LoVo (cell line): ENCODE measurements at regions not wholly inside any gene's neighbourhood (a gene's known extent, or its start where the extent isn't known, plus 50 kb on each side); places are given as distances from the start of the nearest gene placed in this dataset.
"Not testable (repeated sequence)": the region's sequence is repeated elsewhere in the genome, so short reads cannot be mapped to it uniquely, and the experiment has no call there.

Experiments used
- DNase-seq: peaks from one replicate; pipeline ENCODE4 v3.0.0-alpha.2; 2016; ENCODE audit warnings: low spot score

DNA sequence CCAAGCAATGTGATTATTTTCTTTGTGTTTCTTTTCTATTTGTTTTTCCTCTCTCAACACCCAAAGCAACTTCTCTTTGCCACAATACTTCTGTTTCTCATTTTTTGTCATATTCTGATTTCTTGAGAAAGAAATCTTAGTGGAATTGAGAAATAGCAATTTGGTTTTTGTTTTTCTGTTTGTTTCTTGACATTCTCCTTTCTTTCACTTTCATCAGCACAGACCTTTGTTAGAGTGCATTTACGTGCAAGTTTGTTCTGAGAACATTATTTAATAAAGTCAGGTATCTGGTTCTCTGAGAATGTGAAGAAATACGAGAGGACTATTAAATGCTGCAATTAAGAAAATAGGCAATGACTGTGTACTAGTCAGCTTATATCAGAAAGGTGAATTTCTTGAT lies 608.1 kb upstream of the AADAT start:
- no peak for DNase-seq

DNA sequence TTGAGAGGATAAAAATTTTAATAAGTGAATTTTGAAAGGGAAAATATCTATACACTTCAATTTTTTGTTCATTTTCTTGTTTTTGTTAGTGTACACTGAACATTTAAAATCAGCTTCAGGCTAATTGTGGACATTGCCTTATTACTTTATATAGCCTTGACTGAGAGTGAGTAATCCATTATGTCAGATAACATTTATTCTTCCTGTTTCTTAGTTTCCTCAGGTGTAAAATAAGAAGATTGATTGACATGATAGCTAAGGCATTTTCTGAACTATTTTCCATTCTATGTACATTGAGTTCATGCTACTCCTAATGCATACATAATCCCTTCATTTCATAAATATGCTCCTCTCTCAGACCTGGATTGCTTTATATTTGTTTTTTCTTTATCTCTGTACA lies 607.3 kb upstream of the AADAT start:
- DNase-seq, result no peak

DNA sequence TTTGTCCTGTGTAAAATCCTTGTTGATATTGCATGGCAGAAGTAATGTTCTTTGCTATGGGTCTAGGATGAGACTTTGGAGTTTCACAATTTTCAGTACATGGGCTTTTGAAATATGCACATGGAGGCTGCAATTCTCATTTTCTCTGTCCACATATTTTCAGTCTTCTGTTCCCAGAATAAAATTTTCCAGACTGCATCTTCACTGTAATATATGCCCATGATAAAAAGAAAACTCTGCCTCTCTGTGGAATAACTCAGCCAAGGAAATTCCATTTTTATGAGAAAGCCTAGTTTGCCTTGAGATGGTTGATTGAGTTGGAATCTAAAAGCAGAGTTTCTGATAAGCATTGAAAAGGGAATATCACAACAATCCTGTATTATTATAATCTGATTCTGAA lies 601.4 kb upstream of the AADAT start:
- DNase-seq, result no peak

DNA sequence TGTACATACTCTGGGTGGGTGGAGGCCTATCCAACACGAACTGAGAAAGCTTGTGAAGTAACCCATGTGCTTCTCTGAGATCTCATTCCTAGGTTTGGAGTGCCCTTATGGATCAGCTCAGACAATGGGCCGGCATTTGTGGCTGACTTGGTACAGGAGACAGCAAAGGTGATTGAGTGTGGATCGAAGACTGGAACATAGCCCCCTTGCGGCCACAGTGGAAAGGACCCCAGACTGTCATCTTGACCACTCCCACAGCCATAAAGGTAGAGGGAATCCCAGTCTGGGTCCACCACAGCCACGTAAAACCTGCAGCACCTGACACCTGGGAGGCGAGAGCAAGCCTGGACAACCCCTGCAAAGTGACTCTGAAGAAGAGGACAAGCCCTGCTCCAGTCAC lies 598.0 kb upstream of the AADAT start:
- DNase-seq, result no peak

DNA sequence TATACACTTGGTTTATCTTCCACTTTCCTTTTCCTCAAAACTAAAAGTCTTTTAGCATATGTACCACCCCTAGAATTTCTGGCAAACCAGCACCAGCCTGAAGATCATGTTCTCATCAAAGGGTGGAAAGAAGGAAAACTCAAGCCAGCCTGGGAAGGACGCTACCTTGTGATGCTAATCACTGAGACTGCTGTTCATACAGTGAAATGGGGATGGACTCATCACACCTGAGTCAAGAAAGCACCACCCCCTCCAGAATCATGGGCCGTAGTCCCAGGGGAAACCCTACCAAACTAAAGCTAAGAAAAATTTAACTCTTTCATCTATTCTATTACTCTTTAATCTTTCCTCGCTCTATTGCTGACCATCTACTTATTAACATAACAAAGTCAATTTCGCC lies 595.9 kb upstream of the AADAT start:
- not testable (repeated sequence) for DNase-seq

DNA sequence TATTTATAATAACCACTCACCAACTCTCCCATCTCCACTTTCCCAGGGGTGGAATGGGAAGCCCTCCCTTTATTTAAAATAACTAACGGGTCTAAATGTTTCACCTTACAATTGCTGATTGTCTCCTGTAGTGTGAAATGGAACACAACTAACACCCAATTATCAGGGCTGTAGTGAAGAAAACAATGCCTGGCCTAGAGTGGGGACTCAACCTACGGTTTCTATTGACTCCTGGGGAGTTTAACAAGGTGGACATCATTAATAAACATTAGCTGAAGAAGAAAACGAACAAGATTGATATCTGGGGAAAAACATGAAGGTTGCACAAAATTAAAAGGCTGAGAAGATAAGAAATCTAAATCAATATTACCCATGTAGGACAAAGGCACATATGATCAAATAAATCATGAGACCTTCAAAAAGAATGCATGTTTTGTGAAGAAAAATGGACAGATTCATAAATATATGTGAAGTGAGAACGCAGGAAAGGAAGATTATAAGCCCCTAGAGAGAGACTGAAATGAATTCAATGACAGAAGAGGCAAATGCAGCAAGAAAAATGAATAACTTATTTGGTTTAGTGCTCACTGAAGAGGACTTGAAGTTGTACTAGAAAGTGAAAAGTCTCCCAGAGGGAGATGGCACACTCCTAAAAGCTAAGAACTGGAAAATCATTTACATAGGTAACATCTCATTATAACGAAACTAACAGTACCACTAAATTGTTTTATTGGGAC lies 593.0 kb upstream of the AADAT start:
- no peak for DNase-seq

DNA sequence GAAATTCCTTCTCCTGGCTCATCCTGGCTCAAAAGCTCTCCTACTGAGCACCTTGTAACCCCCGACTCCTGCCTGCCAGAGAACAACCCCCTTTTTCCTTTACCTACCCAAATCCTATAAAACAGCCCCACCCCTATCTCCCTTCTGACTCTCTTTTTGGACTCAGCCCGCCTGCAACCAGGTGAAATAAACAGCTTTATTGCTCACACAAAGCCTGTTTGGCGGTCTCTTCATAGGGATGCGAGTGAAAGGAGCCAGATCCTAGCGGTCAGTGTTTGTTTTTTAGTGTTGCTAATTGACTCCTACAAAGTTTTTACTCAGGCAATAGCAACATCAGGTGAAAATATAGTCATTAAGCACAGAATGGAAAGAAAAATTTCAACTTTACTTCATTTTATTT lies 592.3 kb upstream of the AADAT start:
- not testable (repeated sequence) for DNase-seq

DNA sequence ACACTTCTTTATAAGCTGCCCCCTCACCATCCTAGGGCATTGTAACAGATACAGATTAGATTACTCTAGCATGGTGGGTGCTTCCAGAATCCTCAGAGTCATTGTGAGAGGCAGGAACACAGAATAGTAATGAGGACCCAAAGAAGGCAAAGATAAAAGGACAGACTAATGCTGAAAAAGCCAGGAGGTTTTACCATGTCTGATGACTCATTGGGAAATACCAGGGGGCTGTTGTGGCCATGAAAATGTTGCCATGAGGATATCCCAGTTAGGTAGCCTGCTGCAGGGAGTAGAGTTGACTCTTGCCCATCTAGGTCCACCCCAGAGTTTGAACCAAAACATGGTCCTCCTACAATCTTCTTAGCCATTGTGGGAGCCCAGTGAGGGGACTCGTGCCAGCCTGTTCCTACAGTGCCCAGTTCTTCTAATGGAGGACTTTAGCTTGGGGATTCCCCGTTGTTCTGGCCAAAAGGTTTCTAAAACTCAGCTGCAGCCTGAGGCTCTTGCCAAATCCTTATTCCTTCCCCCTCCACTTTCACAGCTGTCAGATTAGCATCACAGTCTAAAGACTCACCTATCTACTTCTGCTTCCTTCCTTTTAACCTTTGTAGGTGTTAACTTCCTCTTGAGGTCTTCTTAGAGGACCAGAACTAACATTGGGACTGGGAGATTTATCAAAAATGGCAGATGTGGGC lies 586.0 kb upstream of the AADAT start:
- no peak for DNase-seq

DNA sequence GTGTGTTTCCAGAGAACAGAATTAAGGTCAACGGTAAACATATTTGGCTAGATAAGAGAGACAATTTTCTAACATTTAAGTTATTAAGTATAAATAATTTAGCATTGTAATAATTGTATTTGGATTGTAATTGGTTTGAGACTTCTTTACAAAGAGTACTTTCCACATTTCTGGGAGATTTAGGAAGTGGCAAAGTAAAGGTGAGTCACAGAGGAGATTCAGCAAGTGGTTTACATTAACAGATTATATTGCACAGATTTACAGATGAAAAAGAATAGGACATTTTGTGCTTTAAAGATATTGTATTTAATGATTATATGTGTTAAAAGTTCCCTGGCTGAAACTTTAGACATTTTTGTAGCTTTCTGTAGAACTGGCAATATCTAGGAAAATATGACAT lies 584.4 kb upstream of the AADAT start:
- DNase-seq, result no peak

DNA sequence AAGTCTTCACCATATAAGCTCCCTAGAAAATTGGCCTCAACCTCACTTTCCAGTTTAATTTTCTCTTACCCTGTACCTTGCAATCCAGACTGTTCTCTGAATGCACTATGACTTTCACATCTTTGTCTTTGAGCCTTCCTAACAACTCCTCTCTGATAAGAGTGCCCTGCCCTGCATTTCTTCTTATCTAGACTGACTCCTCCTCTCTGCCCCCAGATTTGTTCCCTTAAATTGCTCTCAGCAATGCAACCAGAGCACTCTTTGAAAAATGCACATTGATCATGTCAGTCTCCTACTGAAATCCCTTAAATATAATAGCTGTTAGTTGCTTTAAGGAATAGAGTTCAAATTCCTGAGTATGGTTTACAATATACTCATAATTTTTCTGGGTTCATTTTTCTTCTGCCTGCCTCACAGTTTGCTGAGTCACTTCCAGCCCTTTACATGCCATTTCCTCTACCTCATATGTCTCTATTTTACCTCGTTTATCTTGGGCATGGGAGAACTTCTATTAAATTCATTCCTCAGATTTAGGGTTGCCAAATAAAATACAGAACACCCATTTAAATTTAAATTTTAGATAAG lies 582.7 kb upstream of the AADAT start:
- no peak for DNase-seq

DNA sequence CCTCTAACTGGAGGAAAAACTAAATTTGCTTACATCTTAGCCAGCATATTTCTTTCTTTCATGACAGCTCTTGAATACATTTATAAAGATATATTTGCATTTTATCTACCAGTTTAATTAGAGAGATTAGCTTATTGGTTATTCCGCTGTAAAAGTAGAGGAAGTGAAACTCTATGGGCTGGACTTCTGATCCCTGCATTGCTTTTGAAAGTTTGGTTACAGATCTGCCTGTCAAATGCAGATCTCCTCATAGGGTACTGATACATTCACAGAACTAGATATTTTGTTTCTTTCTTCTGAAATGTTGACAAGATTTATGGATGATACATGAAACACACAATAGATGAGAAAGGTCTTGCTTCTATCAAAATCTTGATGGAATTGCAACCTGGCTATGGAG lies 581.4 kb upstream of the AADAT start:
- no peak for DNase-seq

DNA sequence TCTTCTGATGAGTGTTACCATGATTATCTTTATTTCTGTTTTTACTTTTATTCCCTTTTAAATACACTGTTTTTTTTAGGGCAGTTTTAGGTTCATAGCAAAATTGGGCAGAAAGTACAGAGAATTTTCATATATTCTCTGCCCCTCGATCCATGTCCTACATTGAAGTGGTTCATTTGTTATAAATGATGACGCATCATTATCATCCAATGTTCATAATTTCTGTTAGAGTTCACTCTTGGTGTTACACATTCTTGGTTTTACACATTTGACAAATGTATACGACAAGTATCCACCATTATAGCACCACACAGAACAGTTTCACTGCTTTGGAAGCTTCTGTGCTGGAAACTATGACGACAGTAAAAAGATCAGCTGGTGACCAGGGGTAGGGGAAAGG lies 578.1 kb upstream of the AADAT start:
- no peak for DNase-seq

DNA sequence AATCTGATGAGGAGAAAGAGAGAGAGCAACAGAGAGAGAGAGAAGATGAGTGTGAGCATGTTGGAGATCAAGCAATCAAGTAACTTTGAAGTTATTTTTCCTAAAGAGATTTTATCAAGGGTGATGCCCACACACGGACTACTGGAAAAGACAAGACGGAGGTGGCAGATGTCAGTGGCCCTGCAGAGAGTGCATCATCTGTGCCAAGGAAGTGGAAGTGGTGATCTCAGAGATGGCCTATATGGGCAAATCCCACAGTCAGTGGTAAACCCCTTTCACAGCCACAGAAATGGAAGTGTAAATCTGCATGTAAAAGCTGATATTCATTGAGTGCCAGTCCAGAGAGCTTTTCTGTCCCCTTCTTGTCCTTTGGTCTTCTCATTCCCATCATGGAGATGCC lies 577.2 kb upstream of the AADAT start:
- DNase-seq, result no peak

DNA sequence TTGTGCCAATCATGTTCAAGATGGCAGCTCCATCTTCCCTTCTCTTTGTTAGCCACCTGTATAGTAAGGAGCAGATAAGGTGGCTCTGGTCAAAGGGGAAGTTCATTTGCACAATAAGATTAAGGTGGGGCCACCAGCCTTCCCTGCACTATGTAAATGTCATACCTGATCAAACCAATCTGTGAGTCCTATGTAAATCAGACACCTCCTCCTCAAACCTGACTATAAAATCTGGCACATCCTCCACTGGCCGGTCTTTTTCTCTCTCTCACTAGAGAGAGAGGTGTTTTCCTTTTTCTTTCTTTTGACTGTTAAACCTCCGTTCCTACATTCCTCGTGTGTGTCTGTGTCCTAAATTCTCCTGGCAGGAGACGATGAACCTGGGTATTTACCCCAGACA lies 572.5 kb upstream of the AADAT start:
- DNase-seq, result no peak

DNA sequence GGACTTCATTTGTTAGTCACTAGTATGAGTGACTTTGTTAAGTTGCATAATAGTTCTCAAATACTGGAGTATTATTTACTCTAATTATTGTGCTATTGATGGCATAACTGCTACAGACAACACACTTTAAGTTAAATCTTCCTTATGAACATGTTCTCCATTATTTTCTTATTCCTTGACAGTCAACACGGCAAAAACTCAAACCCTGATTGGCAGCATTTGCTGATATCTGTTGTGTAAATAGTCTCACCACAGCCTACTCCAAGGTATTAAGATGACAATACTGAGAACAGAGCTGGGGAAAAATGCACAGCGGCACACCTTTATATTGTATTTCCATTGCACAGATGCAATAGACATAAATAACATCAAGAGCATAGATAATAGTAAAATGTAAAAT lies 568.0 kb upstream of the AADAT start:
- no peak for DNase-seq

DNA sequence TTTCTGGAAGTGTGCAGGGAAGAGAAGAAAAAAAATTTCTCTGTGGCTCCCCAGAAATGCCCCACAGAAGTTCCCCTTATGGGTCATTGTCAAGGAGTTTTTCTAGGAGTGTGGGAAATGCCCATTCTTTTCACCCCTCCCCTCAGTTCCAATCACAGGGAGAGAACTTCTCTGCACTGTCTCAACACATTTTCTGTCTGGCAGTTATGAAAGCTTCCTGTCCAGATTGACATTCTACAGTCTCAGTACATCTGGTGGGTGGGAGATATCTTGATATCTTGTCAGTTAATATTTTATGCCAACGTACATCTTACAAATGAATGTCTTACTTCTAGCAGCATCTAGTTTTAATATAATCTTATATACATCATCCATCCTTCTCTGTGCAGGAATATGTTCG lies 566.8 kb upstream of the AADAT start:
- no peak for DNase-seq

DNA sequence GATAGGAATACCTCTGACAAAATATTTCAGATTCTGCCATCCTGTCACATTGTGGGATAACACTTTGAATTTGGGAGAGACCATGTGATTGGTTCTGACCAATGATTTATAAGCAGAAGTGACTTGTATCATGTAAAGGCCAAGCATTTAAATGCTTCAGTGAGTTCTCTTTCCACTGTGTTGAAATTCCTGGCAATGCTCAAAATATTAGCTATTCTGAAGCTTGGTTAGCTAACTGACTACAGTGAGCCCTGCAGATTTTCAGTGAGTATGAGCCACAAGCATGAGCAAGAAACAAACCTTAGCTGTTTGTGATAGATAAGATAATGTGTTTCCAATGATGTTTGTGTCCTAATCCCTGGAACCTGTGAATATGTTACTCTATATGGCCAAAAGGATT lies 562.8 kb upstream of the AADAT start:
- DNase-seq, result no peak

DNA sequence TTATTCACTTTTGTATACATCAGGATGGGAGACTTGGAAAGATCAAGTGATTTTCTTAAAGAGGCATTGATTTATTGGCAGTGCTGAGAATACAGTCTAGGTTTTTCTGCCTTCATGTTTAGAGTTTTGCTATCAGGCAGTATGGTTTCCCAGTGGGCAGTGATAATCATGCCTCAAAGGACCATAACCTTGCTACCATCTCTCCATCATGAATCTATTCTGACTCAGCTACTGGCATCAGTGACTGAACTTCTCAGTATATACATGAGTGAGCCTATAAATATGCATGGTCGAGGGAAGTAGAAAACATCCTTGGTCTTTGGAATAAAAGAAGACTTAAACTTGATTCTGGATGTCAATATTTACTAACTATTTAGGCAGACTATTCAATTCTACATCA lies 562.0 kb upstream of the AADAT start:
- DNase-seq, result no peak

DNA sequence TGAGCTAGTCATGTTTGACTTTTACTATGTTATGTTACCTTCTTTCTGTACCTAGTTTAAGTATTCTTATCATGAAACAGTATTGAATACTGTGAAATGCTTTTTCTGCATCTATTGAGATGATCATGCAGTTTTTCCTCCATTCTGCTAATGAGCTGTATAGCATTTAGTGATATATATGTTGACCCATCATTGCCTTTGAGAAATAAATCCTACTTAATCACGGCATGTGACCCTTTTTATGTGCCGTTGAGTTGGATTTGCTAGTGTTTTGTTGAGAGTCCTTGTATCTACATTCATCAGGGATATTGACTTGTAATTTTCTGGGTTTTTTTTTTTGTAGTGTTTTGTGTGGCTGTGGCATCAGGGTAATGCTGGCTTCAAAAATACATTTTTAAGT lies 537.7 kb upstream of the AADAT start:
- DNase-seq, result no peak

DNA sequence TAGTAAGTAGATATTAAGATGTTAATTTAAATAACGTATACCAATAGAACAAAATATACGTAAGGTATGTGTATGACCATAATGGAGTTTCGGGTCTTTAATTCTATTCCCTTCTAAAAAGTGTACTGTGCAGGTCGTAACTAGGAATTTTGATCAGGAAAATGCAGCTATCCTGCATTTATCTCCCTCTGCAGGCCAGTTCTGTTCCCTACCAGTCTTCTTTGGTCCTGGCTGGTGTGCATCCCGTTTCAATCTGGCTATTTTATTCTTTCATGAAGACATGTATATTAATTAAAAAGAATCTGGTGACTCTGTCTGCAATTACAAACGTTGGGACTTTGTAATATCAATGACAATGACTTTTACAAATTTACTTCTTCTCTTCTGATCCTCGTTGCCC lies 534.1 kb upstream of the AADAT start:
- DNase-seq, result no peak

DNA sequence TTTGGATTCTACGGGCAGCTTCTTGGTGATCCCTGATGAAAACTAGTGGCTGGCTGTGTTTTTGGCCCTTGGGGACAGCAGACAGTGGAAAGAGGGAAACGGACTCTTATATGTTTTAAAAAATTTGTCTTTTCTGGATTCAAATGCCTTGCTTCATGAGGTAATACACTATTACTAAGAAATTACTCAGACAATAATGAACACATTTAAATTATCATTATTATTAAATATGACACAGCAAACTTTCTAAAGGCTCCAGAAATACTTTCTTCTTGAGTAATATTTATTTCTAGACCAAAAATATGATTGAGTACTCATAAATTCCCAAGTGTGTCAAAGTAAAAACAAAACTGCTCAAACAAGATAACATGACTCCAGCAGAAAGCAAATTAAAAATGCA lies 520.7 kb upstream of the AADAT start:
- DNase-seq, result no peak

DNA sequence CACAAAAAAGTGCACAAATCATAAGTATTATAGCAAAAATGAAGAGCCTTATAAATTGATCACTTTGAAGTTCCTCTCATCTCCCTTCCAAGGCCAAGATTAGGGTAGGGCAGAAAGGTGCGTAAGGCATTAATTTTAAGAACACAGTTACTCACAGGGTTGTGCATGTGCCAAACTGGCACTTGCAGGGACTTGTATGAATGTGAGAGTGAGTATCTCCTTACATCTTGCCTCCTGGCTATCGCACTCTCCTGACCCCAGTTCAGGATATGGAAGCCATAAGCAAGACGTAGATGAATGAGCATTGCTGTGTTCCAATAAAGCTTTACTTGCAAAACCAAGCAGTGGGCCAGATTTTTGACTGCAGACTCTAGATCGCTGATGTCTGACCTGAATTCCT lies 510.1 kb upstream of the AADAT start:
- no peak for DNase-seq

DNA sequence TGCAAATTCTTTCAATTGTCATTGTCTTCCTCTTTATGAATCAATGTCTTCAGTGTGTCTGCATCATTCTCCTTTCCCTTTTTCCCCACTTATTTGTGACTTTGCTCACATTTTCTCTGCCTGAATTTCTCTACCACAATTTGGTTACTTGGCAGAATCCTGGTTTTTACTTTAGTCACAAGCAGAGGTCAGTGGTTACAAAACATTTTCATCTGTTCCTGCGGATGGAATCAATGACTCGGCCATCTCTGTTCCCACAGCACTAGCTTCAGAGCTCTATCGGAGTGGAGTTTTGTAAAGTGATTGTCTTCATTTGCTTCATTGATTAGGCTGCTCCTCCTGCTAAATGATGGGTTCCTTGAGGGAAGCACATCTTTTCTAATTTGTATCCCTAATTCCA lies 501.3 kb upstream of the AADAT start:
- DNase-seq, result no peak
